Activated CD8-positive, alpha-beta memory T cell treated with anti-CD3 and anti-CD28 coated beads, Interleukin-2, amount 10 ng/mL, durations not matched to agents 7 days and 5 days (primary cell): ENCODE measurements at regions not wholly inside any gene's neighbourhood (a gene's known extent, or its start where the extent isn't known, plus 50 kb on each side); places are given as distances from the start of the nearest gene placed in this dataset.
A peak's percentile ranks its signal among the peaks of the same experiment; 100 is the strongest.

Source experiments
- ATAC-seq: fragments of 150-1000 bp; cut with Tn5 transposase; one replicate; pipeline ENCODE4 v1.10.0; 2021; ENCODE audit warnings: moderate library complexity
- CTCF ChIA-PET: fragments of 350-600 bp; sonication (Branson Sonifier 250); formaldehyde crosslinking; loops from one replicate; lab custom pipeline; 2021; ENCODE audit warnings: antibody characterized with exemption; lab: Charles Lee
- DNase-seq: peaks from one replicate; pipeline ENCODE4 v3.0.0-alpha.2; 2020
- H3K27ac Mint-ChIP-seq: one replicate; pipeline ENCODE4 v1.8.0; 2021; ENCODE audit warnings: mild to moderate bottlenecking, mixed read lengths
- H3K27me3 Mint-ChIP-seq: one replicate; pipeline ENCODE4 v1.8.0; 2021; ENCODE audit warnings: mixed read lengths
- H3K36me3 Mint-ChIP-seq: one replicate; pipeline ENCODE4 v1.8.0; 2021; ENCODE audit warnings: mild to moderate bottlenecking, mixed read lengths
- H3K4me1 Mint-ChIP-seq: one replicate; pipeline ENCODE4 v1.8.0; 2021; ENCODE audit warnings: mixed read lengths
- H3K4me3 Mint-ChIP-seq: one replicate; pipeline ENCODE4 v1.8.0; 2021; ENCODE audit warnings: mild to moderate bottlenecking, moderate library complexity, mixed read lengths
- H3K9me3 Mint-ChIP-seq: one replicate; pipeline ENCODE4 v1.8.0; 2022; ENCODE audit warnings: low read depth, mixed read lengths

GRCh38 chr7:7060828-7061599, 121.3 kb upstream of the C1GALT1 start:
- no peak overlapping the region for H3K27ac Mint-ChIP-seq
- H3K4me3 Mint-ChIP-seq: no peak overlapping the region
- CTCF ChIA-PET: no interaction called here
- H3K36me3 Mint-ChIP-seq: no peaks in the 10 kb centered on the region
- no peaks in the 10 kb centered on the region for H3K4me1 Mint-ChIP-seq
- H3K27me3 Mint-ChIP-seq: no peaks in the 10 kb centered on the region
- no peak for DNase-seq
- ATAC-seq: no peak
- no peaks in the 10 kb centered on the region for H3K9me3 Mint-ChIP-seq

- ATAC-seq: no peak
- H3K27me3 Mint-ChIP-seq: peaks cover 2% of the 10 kb centered on the region
- CTCF ChIA-PET: no interaction called here
These were observed 104.4 kb upstream of the C1GALT1 start for GRCh38 chr7:7077945-7078344.

GRCh38 chr7:7080802-7081201, 101.5 kb upstream of the C1GALT1 start:
- H3K27ac Mint-ChIP-seq: no peak overlapping the region
- ATAC-seq (no peak), DNase-seq (no peak)
- CTCF ChIA-PET: interaction anchor here (1.8 kb wide), 1 partner anchor 22 kb away, joined by 4 read pairs; no protein-coding TSS in a partner anchor
- H3K9me3 Mint-ChIP-seq: no peaks in the 10 kb centered on the region
- no peak overlapping the region for H3K4me3 Mint-ChIP-seq
- no peaks in the 10 kb centered on the region for H3K36me3 Mint-ChIP-seq
- no peaks in the 10 kb centered on the region for H3K4me1 Mint-ChIP-seq
- peaks cover 2% of the 10 kb centered on the region for H3K27me3 Mint-ChIP-seq

More at GRCh38 chr7:7077945-7078344, 104.4 kb upstream of the C1GALT1 start:
- Mint-ChIP-seq H3K36me3 (no peaks in the 10 kb centered on the region), H3K4me1 (no peaks in the 10 kb centered on the region), H3K4me3 (no peak overlapping the region), H3K27ac (no peak overlapping the region), H3K9me3 (no peaks in the 10 kb centered on the region)
- DNase-seq: no peak

GRCh38 chr7:7090460-7090859, 91.9 kb upstream of the C1GALT1 start:
- Mint-ChIP-seq H3K4me3 (no peak overlapping the region), H3K9me3 (peaks cover 6% of the 10 kb centered on the region), H3K27me3 (peaks cover 8% of the 10 kb centered on the region), H3K36me3 (peaks cover 3% of the 10 kb centered on the region), H3K27ac (no peak overlapping the region), H3K4me1 (no peaks in the 10 kb centered on the region)
- CTCF ChIA-PET: interaction anchor here (4.4 kb wide), 1 partner anchor 13 kb away, joined by 15 read pairs; no protein-coding TSS in a partner anchor
- DNase-seq (no peak), ATAC-seq (no peak)

- H3K27me3 Mint-ChIP-seq: no peaks in the 10 kb centered on the region
- H3K9me3 Mint-ChIP-seq: no peaks in the 10 kb centered on the region
- no peaks in the 10 kb centered on the region for H3K36me3 Mint-ChIP-seq
- H3K4me1 Mint-ChIP-seq: peaks cover 3% of the 10 kb centered on the region
- H3K4me3 Mint-ChIP-seq: no peak overlapping the region
- DNase-seq (no peak), ATAC-seq (no peak)
- no peak overlapping the region for H3K27ac Mint-ChIP-seq
- CTCF ChIA-PET: no interaction called here
These were observed 84.0 kb upstream of the C1GALT1 start for GRCh38 chr7:7098280-7098818.

- CTCF ChIA-PET: interaction anchor here (1.0 kb wide), 1 partner anchor 437 kb away, joined by 3 read pairs; no protein-coding TSS in a partner anchor
- Mint-ChIP-seq H3K27me3 (no peaks in the 10 kb centered on the region), H3K4me1 (peaks cover 7% of the 10 kb centered on the region), H3K9me3 (no peaks in the 10 kb centered on the region), H3K36me3 (no peaks in the 10 kb centered on the region), H3K27ac (no peak overlapping the region), H3K4me3 (no peak overlapping the region)
- ATAC-seq (no peak), DNase-seq (no peak)
These were observed 82.7 kb upstream of the C1GALT1 start for GRCh38 chr7:7099584-7100014.

GRCh38 chr7:7100432-7100849, 81.9 kb upstream of the C1GALT1 start:
- Mint-ChIP-seq H3K36me3 (no peaks in the 10 kb centered on the region), H3K27me3 (no peaks in the 10 kb centered on the region), H3K4me3 (no peak overlapping the region), H3K9me3 (no peaks in the 10 kb centered on the region), H3K27ac (no peak overlapping the region), H3K4me1 (peaks cover 14% of the 10 kb centered on the region)
- DNase-seq (no peak), ATAC-seq (no peak)
- CTCF ChIA-PET: interaction anchor here (1.0 kb wide), 1 partner anchor 436 kb away, joined by 3 read pairs; no protein-coding TSS in a partner anchor

- H3K36me3 Mint-ChIP-seq: peaks cover 3% of the 10 kb centered on the region
- H3K4me3 Mint-ChIP-seq: no peak overlapping the region
- DNase-seq (no peak), ATAC-seq (no peak)
- no peaks in the 10 kb centered on the region for H3K27me3 Mint-ChIP-seq
- peaks cover 16% of the 10 kb centered on the region for H3K4me1 Mint-ChIP-seq
- CTCF ChIA-PET: interaction anchor here (0.7 to 5.3 kb wide), 25 partner anchors 10 to 1193 kb away, joined by 3 to 29 read pairs (median 4); partner anchors contain the start of gene C1GALT1
- no peak overlapping the region for H3K27ac Mint-ChIP-seq
- no peaks in the 10 kb centered on the region for H3K9me3 Mint-ChIP-seq
These were observed 79.4 kb upstream of the C1GALT1 start for GRCh38 chr7:7102906-7103305.

GRCh38 chr7:7103343-7104313, 78.7 kb upstream of the C1GALT1 start:
- Mint-ChIP-seq H3K27ac (no peak overlapping the region), H3K27me3 (no peaks in the 10 kb centered on the region), H3K4me3 (no peak overlapping the region), H3K4me1 (peaks cover 16% of the 10 kb centered on the region), H3K36me3 (peaks cover 5% of the 10 kb centered on the region), H3K9me3 (no peaks in the 10 kb centered on the region)
- ATAC-seq (peak; percentile 82), DNase-seq (no peak)
- CTCF ChIA-PET: interaction anchor here (0.7 to 5.3 kb wide), 27 partner anchors 9 to 1193 kb away, joined by 3 to 29 read pairs (median 4); partner anchors contain the start of gene C1GALT1

GRCh38 chr7:7104314-7104698, 78.0 kb upstream of the C1GALT1 start:
- Mint-ChIP-seq H3K36me3 (peaks cover 8% of the 10 kb centered on the region), H3K4me3 (no peak overlapping the region), H3K9me3 (no peaks in the 10 kb centered on the region), H3K27ac (no peak overlapping the region), H3K4me1 (peaks cover 16% of the 10 kb centered on the region), H3K27me3 (no peaks in the 10 kb centered on the region)
- no peak for DNase-seq
- CTCF ChIA-PET: interaction anchor here (0.7 to 5.3 kb wide), 11 partner anchors 9 to 1192 kb away, joined by 3 to 29 read pairs (median 5); partner anchors contain the start of gene C1GALT1
- no peak for ATAC-seq

GRCh38 chr7:7104971-7105370, 77.4 kb upstream of the C1GALT1 start:
- Mint-ChIP-seq H3K36me3 (peaks cover 11% of the 10 kb centered on the region), H3K4me3 (no peak overlapping the region), H3K27ac (no peak overlapping the region), H3K9me3 (peaks cover 3% of the 10 kb centered on the region), H3K27me3 (no peaks in the 10 kb centered on the region), H3K4me1 (peaks cover 16% of the 10 kb centered on the region)
- ATAC-seq: no peak
- CTCF ChIA-PET: interaction anchor here (0.9 to 5.3 kb wide), 6 partner anchors 9 to 1114 kb away, joined by 3 to 29 read pairs (median 3); partner anchors contain the start of gene C1GALT1
- no peak for DNase-seq

GRCh38 chr7:7105800-7106582, 76.4 kb upstream of the C1GALT1 start:
- no peak for DNase-seq

More at GRCh38 chr7:7105800-7106582, 76.4 kb upstream of the C1GALT1 start:
- CTCF ChIA-PET: interaction anchor here (0.6 to 5.3 kb wide), 7 partner anchors 8 to 1113 kb away, joined by 3 to 29 read pairs (median 3); partner anchors contain the start of gene C1GALT1
- Mint-ChIP-seq H3K27me3 (no peaks in the 10 kb centered on the region), H3K27ac (no peak overlapping the region), H3K9me3 (peaks cover 3% of the 10 kb centered on the region), H3K36me3 (peaks cover 11% of the 10 kb centered on the region), H3K4me1 (peaks cover 16% of the 10 kb centered on the region), H3K4me3 (no peak overlapping the region)
- no peak for ATAC-seq
